C4-2B (cell line): ENCODE measurements at regions not wholly inside any gene's neighbourhood (a gene's known extent, or its start where the extent isn't known, plus 50 kb on each side); places are given as distances from the start of the nearest gene placed in this dataset.

Source experiments
- ZFX ChIP-seq: fragments of 450-650 bp; IDR thresholded peaks from 2 replicates; pipeline ENCODE4 v1.6.1; 2017
- TF ChIP-seq, protein P1 (sequence below): fragments of 450-650 bp; conservative IDR thresholded peaks from 2 replicates; pipeline ENCODE4 v1.5.1; 2017; ENCODE audit warnings: mild to moderate bottlenecking

DNA sequence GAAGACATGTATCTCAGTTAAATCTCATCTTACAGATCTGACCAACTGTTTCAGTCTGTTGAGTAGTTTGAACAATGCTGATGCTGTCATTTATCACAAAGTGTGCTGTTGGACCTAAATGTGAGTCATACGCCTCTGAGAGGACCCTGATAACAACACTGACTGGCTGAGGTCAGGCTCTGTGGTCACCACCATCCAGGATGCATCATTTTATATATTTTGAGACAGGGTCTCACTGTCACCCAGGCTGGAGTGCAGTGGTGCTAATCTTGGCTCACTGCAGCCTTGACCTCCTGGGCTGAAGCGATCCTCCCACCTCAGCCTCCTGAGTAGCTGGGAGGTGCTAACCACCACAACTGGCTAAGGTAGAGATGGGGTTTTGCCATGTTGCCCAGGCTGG is 181.0 kb upstream of the RGS6 start:
- TF ChIP-seq, protein P1, sequence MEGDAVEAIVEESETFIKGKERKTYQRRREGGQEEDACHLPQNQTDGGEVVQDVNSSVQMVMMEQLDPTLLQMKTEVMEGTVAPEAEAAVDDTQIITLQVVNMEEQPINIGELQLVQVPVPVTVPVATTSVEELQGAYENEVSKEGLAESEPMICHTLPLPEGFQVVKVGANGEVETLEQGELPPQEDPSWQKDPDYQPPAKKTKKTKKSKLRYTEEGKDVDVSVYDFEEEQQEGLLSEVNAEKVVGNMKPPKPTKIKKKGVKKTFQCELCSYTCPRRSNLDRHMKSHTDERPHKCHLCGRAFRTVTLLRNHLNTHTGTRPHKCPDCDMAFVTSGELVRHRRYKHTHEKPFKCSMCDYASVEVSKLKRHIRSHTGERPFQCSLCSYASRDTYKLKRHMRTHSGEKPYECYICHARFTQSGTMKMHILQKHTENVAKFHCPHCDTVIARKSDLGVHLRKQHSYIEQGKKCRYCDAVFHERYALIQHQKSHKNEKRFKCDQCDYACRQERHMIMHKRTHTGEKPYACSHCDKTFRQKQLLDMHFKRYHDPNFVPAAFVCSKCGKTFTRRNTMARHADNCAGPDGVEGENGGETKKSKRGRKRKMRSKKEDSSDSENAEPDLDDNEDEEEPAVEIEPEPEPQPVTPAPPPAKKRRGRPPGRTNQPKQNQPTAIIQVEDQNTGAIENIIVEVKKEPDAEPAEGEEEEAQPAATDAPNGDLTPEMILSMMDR, result no peak
- no peak for TF ChIP-seq ZFX
